Uterus (tissue), 3 donors: ENCODE measurements at regions not wholly inside any gene's neighbourhood (a gene's known extent, or its start where the extent isn't known, plus 50 kb on each side); places are given as distances from the start of the nearest gene placed in this dataset.
A peak's percentile ranks its signal among the peaks of the same experiment; 100 is the strongest.

Experiments
- DNase-seq, 2 donors: peaks; one replicate each; pipeline ENCODE4 v3.0.0-alpha.2; 2019 to 2020
- H3K27ac ChIP-seq, 2 donors: fragments of 200-600 bp; sonication (generic); 1 replicate in 1 of 2; 2 replicates in 1 of 2; pipeline ENCODE4 v1.5.1; 2016 to 2018
- H3K27me3 ChIP-seq, 2 donors: fragments of 200-600 bp; sonication (generic); one replicate each; pipeline ENCODE4 v1.5.1; 2018 to 2019; ENCODE audit warnings: control low read depth in 1 of 2
- H3K36me3 ChIP-seq, 2 donors: fragments of 200-600 bp; sonication (generic); one replicate each; pipeline ENCODE4 v1.5.1; 2019; ENCODE audit warnings: control low read depth in 1 of 2
- H3K4me1 ChIP-seq, 2 donors: fragments of 200-600 bp; sonication (generic); one replicate each; pipeline ENCODE4 v1.5.1; 2018 to 2019; ENCODE audit warnings: control low read depth in 1 of 2
- H3K4me3 ChIP-seq, 2 donors: fragments of 200-600 bp; sonication (generic); 1 replicate in 1 of 2; 2 replicates in 1 of 2; pipeline ENCODE4 v1.5.1; 2018 to 2019; ENCODE audit warnings: mild to moderate bottlenecking in 1 of 2
- H3K9me3 ChIP-seq, 2 donors: fragments of 200-600 bp; sonication (generic); one replicate each; pipeline ENCODE4 v1.5.1; 2019; ENCODE audit warnings: control low read depth in 1 of 2
- CTCF ChIP-seq, 4 experiments: fragments of 200-600 bp in 2 of 4; fragments of 450-650 bp in 2 of 4; sonication (generic) in 2 of 4; IDR thresholded peaks; one replicate each; pipeline ENCODE4 v1.5.1; 2016 to 2019; ENCODE audit warnings: antibody characterized with exemption in 4 of 4, mild to moderate bottlenecking in 2 of 4, moderate library complexity in 1 of 4
- POLR2A ChIP-seq, 2 donors: fragments of 450-650 bp; IDR thresholded peaks; one replicate each; pipeline ENCODE4 v1.6.1; 2016; ENCODE audit warnings: antibody characterized with exemption in 2 of 2, mild to moderate bottlenecking in 1 of 2, moderate library complexity in 1 of 2
- intact Hi-C: fragments of 100-400 bp; cut with DNase I; formaldehyde crosslinking; loops from one replicate; pipeline ENCODE4 v1.15.1; 2023; ENCODE audit warnings: low total_unique reads
- donor health status: DM: yes; HTN: yes; CAD: no.

- no peaks in the 10 kb centered on the region for H3K4me1 ChIP-seq
- intact Hi-C loops: no loop called here
- no peaks in the 10 kb centered on the region for H3K27me3 ChIP-seq
- no peaks in the 10 kb centered on the region for H3K9me3 ChIP-seq
- H3K4me3 ChIP-seq: no peak overlapping the region
- no peaks in the 10 kb centered on the region for H3K36me3 ChIP-seq
- H3K27ac ChIP-seq: peak overlapping the region in 1 of 2 donors; percentile 42
- TF ChIP-seq POLR2A (IDR thresholded peaks at IDR 0.05): no peak
- no peak for TF ChIP-seq CTCF (IDR thresholded peaks at IDR 0.05)
- no peak for DNase-seq
These were observed 147.8 kb downstream of the KCNE4 start for GRCh38 chr2:223199531-223200515.

GRCh38 chr2:223203971-223204929, 152.3 kb downstream of the KCNE4 start:
- Histone ChIP-seq H3K27me3 (no peaks in the 10 kb centered on the region), H3K4me1 (no peaks in the 10 kb centered on the region), H3K27ac (peak overlapping the region in 1 of 2 donors; percentile 43), H3K4me3 (no peak overlapping the region), H3K36me3 (no peaks in the 10 kb centered on the region), H3K9me3 (no peaks in the 10 kb centered on the region)
- intact Hi-C loops: no loop called here
- DNase-seq: no peak
- TF ChIP-seq CTCF (IDR thresholded peaks at IDR 0.05) (no peak), POLR2A (IDR thresholded peaks at IDR 0.05) (no peak)

- no peak overlapping the region for H3K4me3 ChIP-seq
- TF ChIP-seq CTCF (IDR thresholded peaks at IDR 0.05) (no peak), POLR2A (IDR thresholded peaks at IDR 0.05) (no peak)
- peaks cover 0 to 5% of the 10 kb centered on the region in 2 donors for H3K4me1 ChIP-seq
- no peak overlapping the region for H3K27ac ChIP-seq
- H3K27me3 ChIP-seq: no peaks in the 10 kb centered on the region
- DNase-seq: no peak
- intact Hi-C loops: no loop called here
- H3K36me3 ChIP-seq: no peaks in the 10 kb centered on the region
- peaks cover 0 to 9% of the 10 kb centered on the region in 2 donors for H3K9me3 ChIP-seq
These were observed 158.5 kb downstream of the KCNE4 start for GRCh38 chr2:223210489-223210888.

- peak in 1 of 2 donors; percentile 29 for DNase-seq
- intact Hi-C loops: no loop called here
- Histone ChIP-seq H3K4me3 (no peak overlapping the region), H3K9me3 (peaks cover 0 to 8% of the 10 kb centered on the region in 2 donors), H3K27ac (peak overlapping the region; percentile 71 to 78), H3K27me3 (no peaks in the 10 kb centered on the region), H3K36me3 (no peaks in the 10 kb centered on the region), H3K4me1 (peaks cover 3 to 5% of the 10 kb centered on the region in 2 donors)
- TF ChIP-seq CTCF (IDR thresholded peaks at IDR 0.05) (no peak), POLR2A (IDR thresholded peaks at IDR 0.05) (no peak)
These were observed 162.6 kb downstream of the KCNE4 start for GRCh38 chr2:223214394-223215253.
